B cell (primary cell): ENCODE measurements at regions not wholly inside any gene's neighbourhood (a gene's known extent, or its start where the extent isn't known, plus 50 kb on each side); places are given as distances from the start of the nearest gene placed in this dataset.

Experiments used
- CTCF ChIP-seq: fragments of 200-600 bp; IDR thresholded peaks from one replicate; pipeline ENCODE4 v1.8.0; 2022; ENCODE audit warnings: antibody characterized with exemption, mild to moderate bottlenecking
- EZH2 ChIP-seq: IDR thresholded peaks from 2 replicates; pipeline ENCODE4 v1.6.1; 2012; ENCODE audit warnings: borderline replicate concordance, low read depth, mild to moderate bottlenecking, moderate library complexity, low read length; ENCODE audit not compliant: insufficient read depth, poor library complexity, severe bottlenecking

GRCh38 chr6:120039664-120040063 lies 690.1 kb upstream of the MAN1A1 start:
- no peak for TF ChIP-seq CTCF
- TF ChIP-seq EZH2: no peak
